Putamen (tissue), 1 donor: ENCODE measurements at regions not wholly inside any gene's neighbourhood (a gene's known extent, or its start where the extent isn't known, plus 50 kb on each side); places are given as distances from the start of the nearest gene placed in this dataset.

Experiments used
- DNase-seq: peaks from one replicate; pipeline ENCODE4 v3.0.0-alpha.2; 2016; ENCODE audit warnings: low spot score

GRCh38 chr2:12113412-12113811 is 367.0 kb downstream of the LPIN1 start:
- no peak for DNase-seq

- DNase-seq, result no peak
These were observed 368.4 kb downstream of the LPIN1 start for GRCh38 chr2:12114816-12115215.

GRCh38 chr2:12116228-12116750 is 369.9 kb downstream of the LPIN1 start:
- DNase-seq, result no peak

GRCh38 chr2:12119841-12120240 is 373.4 kb downstream of the LPIN1 start:
- DNase-seq, result no peak

- DNase-seq, result no peak
These were observed 374.1 kb downstream of the LPIN1 start for GRCh38 chr2:12120281-12121150.

GRCh38 chr2:12124790-12125189 is 378.4 kb downstream of the LPIN1 start:
- no peak for DNase-seq

- DNase-seq, result no peak
These were observed 379.9 kb downstream of the LPIN1 start for GRCh38 chr2:12126318-12126717.

- DNase-seq, result no peak
These were observed 381.2 kb downstream of the LPIN1 start for GRCh38 chr2:12127638-12128037.

- no peak for DNase-seq
These were observed 385.5 kb downstream of the LPIN1 start for GRCh38 chr2:12131975-12132374.

GRCh38 chr2:12141618-12142258 is 395.3 kb downstream of the LPIN1 start:
- DNase-seq, result no peak

GRCh38 chr2:12151716-12152115 is 405.3 kb downstream of the LPIN1 start:
- DNase-seq, result no peak

GRCh38 chr2:12152888-12153287 is 406.5 kb downstream of the LPIN1 start:
- DNase-seq, result no peak

GRCh38 chr2:12155303-12156051 is 409.0 kb downstream of the LPIN1 start:
- DNase-seq, result no peak

GRCh38 chr2:12156349-12156748 is 409.9 kb downstream of the LPIN1 start:
- DNase-seq, result no peak

GRCh38 chr2:12161085-12161484 is 414.7 kb downstream of the LPIN1 start:
- DNase-seq, result no peak

- no peak for DNase-seq
These were observed 416.1 kb downstream of the LPIN1 start for GRCh38 chr2:12162269-12163247.

- no peak for DNase-seq
These were observed 417.4 kb downstream of the LPIN1 start for GRCh38 chr2:12163866-12164265.

GRCh38 chr2:12164689-12165088 is 418.3 kb downstream of the LPIN1 start:
- DNase-seq, result no peak

GRCh38 chr2:12167525-12168317 is 421.3 kb downstream of the LPIN1 start:
- DNase-seq, result peak; percentile 69

GRCh38 chr2:12168354-12168753 is 421.9 kb downstream of the LPIN1 start:
- DNase-seq, result no peak
